ENCODE measurements at regions not wholly inside any gene's neighbourhood (a gene's known extent, or its start where the extent isn't known, plus 50 kb on each side); places are given as distances from the start of the nearest gene placed in this dataset.

GRCh38 chr12:16863742-16864141 is 257.8 kb upstream of the LMO3 start:
- H3K36me3 ChIP-seq (ENCODE audit: insufficient read depth in 1 of 2, low read depth in 1 of 2), result no peaks in the 10 kb centered on the region
- no peaks in the 10 kb centered on the region for H3K27me3 ChIP-seq (ENCODE audit: insufficient read depth in 3 of 3, low read length in 2 of 3)
- no peak for TF ChIP-seq CTCF (IDR thresholded peaks at IDR 0.05)
- no peak overlapping the region for H3K4me3 ChIP-seq
- DNase-seq (no peak), ATAC-seq (no peak)
- intact Hi-C loops (cut with DNase I), result no loop called here
- no peaks in the 10 kb centered on the region for H3K4me1 ChIP-seq
- H3K27ac ChIP-seq, result no peak overlapping the region
- H3K9me3 ChIP-seq, result no peaks in the 10 kb centered on the region

GRCh38 chr12:16857456-16857923 is 251.5 kb upstream of the LMO3 start:
- Histone ChIP-seq H3K36me3 (ENCODE audit: insufficient read depth in 1 of 2, low read depth in 1 of 2) (no peaks in the 10 kb centered on the region), H3K4me1 (no peaks in the 10 kb centered on the region), H3K27ac (no peak overlapping the region), H3K27me3 (ENCODE audit: insufficient read depth in 3 of 3, low read length in 2 of 3) (no peaks in the 10 kb centered on the region), H3K9me3 (no peaks in the 10 kb centered on the region), H3K4me3 (no peak overlapping the region)
- DNase-seq (no peak), ATAC-seq (no peak)
- 57 to 66% (median 63%) methylated on average over 1 of the region's 1 CpG for WGBS, 3 donors
- TF ChIP-seq CTCF (IDR thresholded peaks at IDR 0.05), result no peak
- intact Hi-C loops (cut with DNase I), result no loop called here

- no peaks in the 10 kb centered on the region for H3K27me3 ChIP-seq (ENCODE audit: insufficient read depth in 3 of 3, low read length in 2 of 3)
- H3K4me3 ChIP-seq, result no peak overlapping the region
- H3K9me3 ChIP-seq, result no peaks in the 10 kb centered on the region
- no peak overlapping the region for H3K27ac ChIP-seq
- WGBS, 3 donors, result 64 to 81% (median 77%) methylated on average over 1 of the region's 1 CpG
- no peak for TF ChIP-seq CTCF (IDR thresholded peaks at IDR 0.05)
- ATAC-seq (no peak), DNase-seq (no peak)
- H3K36me3 ChIP-seq (ENCODE audit: insufficient read depth in 1 of 2, low read depth in 1 of 2), result no peaks in the 10 kb centered on the region
- intact Hi-C loops (cut with DNase I), result no loop called here
- no peaks in the 10 kb centered on the region for H3K4me1 ChIP-seq
Observed at GRCh38 chr12:16854465-16854864, 248.5 kb upstream of the LMO3 start.

GRCh38 chr12:16849473-16849872 is 243.5 kb upstream of the LMO3 start:
- intact Hi-C loops (cut with DNase I), result no loop called here
- no peaks in the 10 kb centered on the region for H3K27me3 ChIP-seq (ENCODE audit: insufficient read depth in 3 of 3, low read length in 2 of 3)

More at GRCh38 chr12:16849473-16849872, 243.5 kb upstream of the LMO3 start:
- no peak for ATAC-seq
- H3K4me3 ChIP-seq, result no peak overlapping the region
- no peak for DNase-seq
- 71 to 86% (median 85%) methylated on average over 2 of the region's 2 CpGs for WGBS, 3 donors
- no peak overlapping the region for H3K27ac ChIP-seq
- H3K9me3 ChIP-seq, result no peaks in the 10 kb centered on the region
- no peaks in the 10 kb centered on the region for H3K4me1 ChIP-seq
- TF ChIP-seq CTCF (IDR thresholded peaks at IDR 0.05), result no peak
- H3K36me3 ChIP-seq (ENCODE audit: insufficient read depth in 1 of 2, low read depth in 1 of 2), result no peaks in the 10 kb centered on the region

Measured in psoas muscle (tissue), 7 donors.